HS-5 (cell line): ENCODE measurements at regions not wholly inside any gene's neighbourhood (a gene's known extent, or its start where the extent isn't known, plus 50 kb on each side); places are given as distances from the start of the nearest gene placed in this dataset.
A peak's percentile ranks its signal among the peaks of the same experiment; 100 is the strongest.
"Not testable (repeated sequence)": the region's sequence is repeated elsewhere in the genome, so short reads cannot be mapped to it uniquely, and the experiment has no call there.

Source experiments
- DNase-seq: peaks from one replicate; pipeline ENCODE4 v3.0.0-alpha.2; 2012; ENCODE audit warnings: low read depth

DNA sequence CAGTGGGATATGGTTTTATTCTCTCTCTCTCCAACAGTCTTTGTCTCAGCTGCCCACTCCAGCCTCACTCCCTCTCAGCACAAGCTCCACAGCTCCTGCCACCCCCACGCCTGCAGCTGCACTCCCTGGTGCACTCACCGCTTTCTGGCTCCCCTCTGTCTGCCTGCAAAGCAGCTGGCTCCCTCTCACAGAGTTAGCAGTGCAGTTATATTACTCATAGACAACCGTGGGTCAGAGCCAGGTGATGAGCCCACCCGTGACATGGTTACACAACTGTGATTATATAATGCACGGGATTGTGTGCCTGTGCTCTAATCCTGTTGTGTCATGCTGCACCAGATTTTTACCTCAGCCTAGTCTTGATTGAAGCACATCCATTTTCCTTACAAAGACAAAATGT, 276.9 kb upstream of the CHAC2 start:
- no peak for DNase-seq

DNA sequence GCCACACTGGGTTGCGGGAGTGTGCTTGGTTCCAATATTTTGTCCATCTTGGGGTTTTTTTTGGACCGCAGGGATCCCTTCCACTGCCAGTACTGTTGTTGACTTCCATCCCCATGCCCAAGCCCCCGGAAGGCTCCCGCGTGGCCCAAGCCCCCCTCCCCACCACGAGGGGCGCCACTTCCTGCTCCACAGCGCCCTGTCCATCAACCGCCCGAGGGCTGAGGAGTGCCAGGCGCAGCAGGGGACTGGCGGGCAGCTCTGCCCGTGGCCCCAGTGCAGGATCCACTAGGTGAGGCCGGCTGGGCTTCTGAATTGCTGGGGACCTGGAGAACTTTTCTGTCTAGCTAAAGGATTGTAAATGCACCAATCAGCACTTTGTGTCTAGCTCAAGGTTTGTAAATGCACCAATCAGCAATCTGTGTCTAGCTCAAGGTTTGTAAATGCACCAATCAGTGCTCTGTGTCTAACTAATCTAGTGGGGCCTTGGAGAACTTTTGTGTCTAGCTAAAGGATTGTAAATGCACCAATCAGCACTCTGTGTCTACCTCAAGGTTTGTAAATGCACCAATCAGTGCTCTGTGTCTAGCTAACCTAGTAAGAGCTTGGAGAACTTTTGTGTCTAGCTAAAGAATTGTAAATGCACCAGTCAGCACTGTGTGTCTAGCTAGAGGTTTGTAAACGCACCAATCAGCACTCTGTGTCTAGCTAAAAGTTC, 281.3 kb upstream of the CHAC2 start:
- not testable (repeated sequence) for DNase-seq

DNA sequence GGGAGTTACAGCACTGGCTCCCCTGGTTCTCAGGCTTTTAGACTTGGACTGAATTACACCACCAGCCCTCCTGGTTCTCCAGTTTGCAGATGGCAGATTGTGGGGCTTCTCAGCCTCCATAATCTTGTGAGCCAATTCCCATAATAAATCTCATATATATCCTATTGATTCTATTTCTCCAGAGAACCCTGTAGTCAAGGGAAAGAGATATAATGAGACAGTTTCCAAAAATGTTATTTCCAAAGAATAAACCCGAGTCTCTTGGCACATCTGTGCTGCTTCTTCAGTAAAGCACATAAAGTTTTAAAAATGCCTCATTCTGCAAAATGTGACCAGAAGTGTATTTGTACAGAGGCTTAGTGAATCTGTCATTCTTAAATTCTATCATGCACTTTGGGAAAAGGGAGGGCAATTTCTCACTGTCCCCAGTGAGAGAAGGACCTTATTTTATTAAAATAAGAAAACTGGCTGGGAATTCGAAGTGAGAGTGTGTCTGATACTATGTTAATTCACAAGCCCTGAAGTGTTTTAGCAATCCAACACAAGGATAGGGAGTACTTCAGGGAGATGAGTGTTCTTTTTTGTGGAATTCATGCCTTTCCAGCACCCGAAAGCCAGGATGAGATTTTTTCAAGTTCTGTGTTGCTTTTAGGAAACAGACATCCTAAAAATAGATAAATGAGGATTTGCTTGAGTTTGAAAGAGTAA, 282.4 kb upstream of the CHAC2 start:
- DNase-seq = no peak

DNA sequence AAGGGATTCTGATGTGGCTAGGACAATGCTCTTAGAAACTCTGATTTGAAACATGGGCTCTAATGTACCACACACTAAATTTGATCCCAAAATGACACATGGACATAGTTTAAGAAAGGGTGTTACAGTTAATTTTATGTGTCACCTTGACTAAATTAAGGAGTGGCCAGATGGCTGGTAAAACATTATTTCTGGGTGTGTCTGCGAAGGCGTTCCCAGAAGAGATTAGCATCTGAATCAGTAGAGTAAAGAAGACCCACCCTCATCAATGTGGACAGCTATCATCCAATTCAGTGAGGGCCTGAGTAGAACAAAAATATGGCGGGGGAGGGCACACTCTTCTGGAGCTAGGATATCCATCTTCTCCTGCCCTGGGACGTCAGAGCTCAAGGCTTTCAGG, 283.1 kb upstream of the CHAC2 start:
- no peak for DNase-seq

DNA sequence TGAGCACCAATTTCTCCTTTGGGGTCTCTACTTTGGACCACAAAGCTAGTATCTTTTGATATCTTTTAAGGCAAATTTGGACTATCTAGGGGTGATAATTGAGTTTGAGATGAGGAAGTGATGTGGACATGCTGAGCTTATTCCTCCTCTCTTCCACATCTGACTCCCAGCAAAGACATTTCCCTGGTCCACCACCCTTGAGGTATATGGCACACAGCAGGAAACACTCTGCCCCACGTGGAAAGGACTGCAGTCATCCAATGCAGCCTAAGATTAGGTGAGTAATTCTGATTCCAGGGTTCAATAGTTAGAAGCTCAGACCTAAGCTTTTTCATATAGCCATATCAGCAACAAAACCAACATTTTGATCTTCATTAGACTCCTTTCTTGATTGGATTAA, 290.1 kb upstream of the CHAC2 start:
- no peak for DNase-seq

DNA sequence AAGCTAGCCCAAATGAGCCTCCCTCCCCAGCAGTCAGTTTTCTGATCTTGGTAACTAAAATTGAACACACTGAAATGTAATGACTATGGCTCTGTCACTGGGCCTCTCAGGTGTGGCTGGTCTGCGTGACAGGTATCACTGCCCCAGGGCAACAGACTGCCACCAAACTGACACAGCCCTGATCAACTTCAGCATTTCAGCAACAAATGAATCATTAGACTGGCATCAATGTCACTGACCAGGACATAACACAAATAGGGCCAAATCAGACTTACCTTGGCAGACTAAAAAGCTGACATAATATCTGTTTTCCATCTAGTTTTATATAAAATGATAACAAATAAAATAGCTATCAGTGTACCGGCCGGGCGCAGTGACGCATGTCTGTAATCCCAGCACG, 290.8 kb upstream of the CHAC2 start:
- DNase-seq = no peak

DNA sequence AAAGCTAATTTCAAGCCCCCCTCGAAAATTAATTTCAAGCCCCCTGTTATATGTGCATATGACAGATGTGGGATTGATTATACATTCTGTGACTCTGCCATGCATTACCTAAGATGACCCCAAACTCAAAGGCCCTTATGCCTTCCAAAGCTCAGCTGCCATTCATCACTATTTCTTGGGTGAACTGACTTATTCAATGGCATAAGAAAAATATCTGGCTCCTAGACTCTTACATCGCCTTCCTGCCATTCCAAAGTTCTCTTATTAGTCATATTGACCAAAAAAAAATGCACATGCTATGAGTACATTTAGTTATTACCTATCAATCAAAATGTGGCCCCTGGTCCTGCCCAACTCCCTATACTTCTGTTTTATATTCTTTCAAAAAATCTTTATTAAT, 291.8 kb upstream of the CHAC2 start:
- DNase-seq = no peak

DNA sequence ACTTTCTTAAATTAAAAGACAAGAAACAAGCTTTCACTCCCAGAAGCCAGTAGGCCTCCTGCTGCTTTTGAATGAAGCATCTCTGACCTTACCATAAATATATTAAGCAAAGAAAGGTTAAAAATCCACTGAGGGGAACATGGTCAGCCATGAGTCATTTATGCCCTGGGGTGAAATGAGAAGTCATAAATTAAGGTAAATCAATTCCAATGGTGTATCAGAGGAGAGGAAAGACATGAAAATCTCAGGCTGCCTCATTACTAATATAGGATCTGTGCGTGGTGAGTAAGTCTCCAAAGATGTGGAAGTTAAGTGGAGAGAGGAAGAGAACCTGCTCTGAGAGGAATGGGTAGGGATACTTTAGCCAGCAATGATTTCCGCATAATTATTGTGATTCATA, 292.3 kb upstream of the CHAC2 start:
- peak; percentile 87 for DNase-seq

DNA sequence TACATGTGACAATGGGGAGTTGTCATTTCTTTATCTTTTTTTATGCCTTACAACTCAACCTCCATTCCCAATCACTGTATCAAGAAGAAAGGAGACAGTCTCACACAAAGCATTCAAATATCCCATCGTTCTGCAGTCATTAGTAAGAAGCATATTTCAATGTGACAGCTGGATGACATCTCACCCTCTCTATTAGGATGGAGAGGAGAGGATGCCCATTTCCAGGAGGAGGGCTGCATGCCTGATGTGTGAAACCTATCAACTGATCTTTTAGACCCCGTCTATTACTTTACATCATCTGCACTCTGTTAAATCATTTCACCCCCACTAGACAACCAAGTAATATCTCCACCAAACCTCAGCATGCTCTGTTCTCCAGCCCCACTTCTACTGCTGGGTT, 292.7 kb upstream of the CHAC2 start:
- DNase-seq = no peak

DNA sequence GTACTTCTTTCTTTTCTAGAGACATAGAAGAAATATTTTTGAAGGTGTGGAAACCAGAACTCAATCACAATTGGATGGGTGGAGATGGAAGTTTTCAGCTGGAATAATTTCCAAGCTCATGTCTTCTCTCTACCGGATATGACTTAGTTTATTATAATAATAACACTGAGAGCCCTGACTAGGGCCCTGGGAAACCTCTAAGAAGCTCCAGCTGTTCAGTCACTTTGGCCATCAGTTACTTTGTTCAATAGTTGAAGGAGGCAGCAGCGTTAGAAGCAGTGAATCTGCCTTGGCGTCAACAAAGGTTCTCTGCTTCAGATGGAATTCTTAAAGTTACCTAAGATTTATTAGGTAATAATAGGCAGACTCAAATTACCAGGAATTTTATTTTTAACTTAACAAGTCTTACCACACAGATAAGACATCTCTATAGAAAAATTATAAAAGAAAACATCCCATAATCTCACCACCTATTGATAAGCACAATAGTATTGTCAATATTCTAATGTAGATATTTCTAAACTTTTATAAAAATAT, 293.8 kb upstream of the CHAC2 start:
- no peak for DNase-seq

DNA sequence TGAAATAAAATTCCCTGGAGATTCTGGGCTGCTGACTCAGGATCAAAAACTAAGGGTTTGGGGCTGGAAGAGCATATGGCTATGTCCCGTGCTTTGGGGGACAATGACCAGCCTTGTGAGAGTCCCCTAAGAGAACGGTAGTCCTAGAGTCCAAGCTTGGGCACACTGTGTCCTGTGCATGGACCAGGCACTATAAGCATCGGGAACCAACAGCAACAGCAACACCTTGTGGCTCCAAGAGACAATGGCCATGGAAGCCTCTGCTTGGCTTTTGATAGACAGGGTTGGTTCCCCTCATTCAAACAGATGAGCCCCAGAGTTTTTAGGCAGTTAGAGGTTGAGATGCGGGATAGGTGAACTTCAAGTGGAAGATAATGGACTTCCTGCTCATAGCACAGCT, 294.4 kb upstream of the CHAC2 start:
- DNase-seq = no peak

DNA sequence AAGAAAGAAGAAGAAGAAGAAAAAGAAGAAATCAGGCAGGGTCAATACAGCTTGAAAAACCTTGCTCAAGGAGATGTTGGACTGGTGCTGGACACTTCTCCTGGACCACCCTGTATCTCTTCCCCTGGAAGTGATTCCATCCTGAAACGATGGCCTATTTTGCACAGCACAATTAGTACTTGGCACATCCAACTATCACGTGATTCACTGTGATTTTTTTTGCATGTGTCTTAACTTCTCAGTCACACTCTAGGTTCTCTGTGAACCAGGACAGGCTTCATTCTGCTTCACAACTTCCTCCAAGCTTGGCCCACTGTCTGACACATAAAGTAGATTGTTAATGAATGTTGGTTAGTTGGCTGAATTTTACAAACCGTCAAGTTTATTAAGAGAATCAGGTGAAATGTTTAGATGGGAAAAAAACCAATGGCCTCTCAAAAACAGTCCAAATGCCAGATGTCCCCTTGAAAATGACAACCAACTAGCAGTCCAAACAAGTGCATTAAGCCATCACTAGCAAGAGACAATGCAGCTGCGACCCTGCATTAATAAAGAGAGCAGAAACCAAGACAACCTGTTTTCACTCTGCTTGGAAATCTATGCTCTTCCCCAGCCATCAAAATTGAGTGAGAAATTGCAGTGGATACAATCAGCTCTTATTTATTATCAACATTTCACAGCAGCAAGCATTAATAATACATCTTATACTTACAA, 300.0 kb upstream of the CHAC2 start:
- DNase-seq = no peak

DNA sequence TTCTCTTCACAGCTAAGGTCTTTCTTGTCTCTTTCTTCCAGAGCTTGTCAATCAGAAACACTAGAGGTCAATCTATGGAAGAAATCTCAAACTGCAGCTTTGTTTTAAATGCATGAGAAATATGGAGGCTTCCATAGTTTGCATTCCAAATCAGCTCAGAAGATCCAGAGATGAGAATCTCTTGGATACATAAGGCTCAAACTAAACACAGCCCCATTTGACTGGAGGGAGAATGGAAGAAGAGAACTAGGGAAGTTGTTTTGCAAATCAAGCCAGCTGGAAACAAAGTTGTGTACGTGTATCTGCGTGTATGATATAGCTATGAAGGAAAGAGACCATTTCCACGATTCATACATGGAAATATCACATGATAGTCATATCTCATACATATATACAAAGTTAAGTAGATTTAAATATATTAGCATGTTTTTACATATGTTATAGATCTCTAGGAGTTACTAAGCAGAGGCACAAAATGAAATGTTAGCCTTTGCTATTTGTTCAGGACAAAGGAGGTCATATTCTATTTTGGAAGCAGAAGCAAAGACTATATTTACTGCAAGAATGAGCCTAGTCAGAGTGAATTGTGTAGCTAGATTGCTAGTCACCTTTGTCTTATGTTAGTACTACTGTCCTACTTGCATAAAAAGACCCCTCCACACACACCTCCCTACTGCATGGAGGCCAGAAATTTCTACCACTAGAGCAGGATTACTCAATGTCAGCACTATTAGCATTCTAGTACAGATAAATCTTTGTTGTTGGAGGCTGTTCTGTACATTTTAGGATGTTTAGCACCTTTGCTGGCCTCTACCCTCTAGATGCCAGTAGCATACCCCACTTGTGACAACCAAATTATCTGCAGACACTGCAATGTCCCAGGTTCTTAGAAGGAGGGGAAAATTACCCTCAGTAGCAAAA, 303.5 kb upstream of the CHAC2 start:
- DNase-seq = no peak

DNA sequence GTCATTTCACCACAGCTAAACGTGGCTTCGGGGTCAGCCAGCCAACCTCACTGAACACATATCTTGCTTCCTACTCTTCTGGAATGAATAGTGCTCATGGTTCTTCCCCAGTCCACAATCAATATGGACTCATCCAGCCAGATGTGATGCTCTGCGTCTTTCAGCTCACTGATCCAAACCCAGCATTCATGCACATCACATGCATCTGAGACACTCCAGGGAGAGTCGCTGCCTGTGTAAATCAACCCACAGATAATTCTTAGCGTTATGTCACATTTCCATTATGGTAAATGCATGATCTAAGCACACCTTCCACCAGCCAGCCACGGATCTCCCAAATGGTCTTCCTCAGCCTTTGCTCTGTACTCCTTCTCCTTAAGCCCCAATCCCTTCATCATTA, 306.7 kb upstream of the CHAC2 start:
- no peak for DNase-seq

DNA sequence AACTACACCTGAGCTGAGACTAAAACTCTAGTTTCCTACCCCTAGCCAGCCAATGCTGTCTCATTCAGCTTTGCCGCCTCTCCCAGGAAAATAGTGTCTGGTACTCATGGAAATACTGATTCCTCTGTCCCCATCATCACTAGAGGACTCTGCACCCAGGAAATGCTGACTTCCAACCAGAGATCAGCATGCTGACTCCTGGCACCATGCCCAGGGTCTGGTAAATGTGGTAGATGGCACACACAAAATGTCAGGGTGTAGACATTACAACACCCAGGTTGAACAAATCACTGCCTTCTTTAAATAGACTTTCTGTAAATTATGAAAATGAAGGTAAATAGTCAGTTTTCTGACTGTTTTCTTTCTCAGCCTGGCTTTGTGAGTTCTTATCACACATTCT, 307.3 kb upstream of the CHAC2 start:
- no peak for DNase-seq

DNA sequence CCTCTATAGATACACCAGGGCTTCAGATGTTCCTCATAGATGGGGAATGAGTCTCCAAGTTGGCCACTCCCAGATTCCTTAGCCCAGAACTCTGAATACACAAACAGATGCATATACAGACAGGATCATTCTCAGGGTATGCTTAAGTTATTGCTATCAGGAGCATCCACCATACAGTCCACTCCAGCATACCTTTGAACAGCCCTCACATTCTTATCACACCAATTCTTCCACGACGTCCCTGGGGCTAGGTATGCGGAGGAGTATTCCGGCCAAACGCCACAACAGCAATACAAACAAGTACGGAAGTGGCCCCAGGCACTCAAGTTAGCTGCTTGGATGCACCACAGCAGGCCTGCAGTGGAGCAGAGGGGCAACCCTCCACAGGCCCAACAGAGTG, 312.5 kb upstream of the CHAC2 start:
- DNase-seq = no peak

DNA sequence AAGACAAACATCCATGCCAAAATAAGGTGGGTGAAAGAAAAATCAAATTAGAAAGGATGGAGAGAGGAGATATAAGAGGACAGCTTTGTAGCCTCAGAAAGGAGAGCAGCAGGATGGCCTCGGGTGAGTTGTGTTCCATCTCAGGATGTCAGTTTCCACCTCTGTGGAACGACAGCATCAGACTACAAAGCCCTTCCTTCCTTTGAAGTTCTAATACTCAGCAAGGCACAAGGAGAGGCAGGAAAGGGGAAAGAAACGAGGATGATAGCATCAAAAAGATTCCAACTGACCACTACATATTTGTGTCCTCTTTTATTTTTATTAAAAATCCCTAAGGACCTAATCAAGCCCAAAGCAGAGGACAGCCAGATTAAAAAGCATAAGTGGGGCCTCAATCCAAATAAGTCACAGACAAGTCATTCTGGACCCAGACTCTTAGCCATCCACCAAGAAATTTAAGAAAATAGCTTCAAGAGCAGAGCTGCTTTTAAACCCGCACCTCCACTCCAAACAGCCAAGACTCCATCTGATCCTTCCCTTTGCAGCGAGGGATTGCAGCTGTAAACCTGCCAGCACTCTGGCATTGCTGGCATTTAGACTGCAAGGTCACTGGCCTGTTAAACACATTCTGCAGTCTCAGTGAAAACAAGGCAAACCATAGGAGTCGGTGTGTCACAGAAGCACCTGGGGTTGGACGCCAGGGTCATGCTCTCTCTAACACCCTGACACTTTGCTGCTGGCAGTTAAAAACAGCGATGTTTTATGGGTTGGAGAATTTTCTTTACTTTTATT, 314.5 kb upstream of the CHAC2 start:
- no peak for DNase-seq

DNA sequence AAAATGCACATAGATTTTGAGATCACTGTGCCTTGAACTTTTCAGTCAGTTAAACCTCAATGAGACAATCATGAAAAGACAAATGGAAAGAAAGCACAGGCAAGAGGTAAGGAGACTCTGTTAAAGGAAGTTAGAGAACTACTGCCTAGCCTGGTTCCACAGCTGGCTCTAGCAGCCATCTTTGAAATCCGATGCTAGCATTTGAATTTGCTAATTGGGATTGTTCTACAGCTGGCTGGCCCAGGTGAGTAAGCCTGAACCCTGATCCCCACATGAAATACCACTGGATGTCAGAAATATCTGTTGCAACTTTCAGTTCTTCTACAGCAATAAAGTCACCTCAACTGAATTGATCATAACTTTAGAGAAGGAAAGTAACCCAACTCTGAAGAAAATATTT, 315.2 kb upstream of the CHAC2 start:
- no peak for DNase-seq

DNA sequence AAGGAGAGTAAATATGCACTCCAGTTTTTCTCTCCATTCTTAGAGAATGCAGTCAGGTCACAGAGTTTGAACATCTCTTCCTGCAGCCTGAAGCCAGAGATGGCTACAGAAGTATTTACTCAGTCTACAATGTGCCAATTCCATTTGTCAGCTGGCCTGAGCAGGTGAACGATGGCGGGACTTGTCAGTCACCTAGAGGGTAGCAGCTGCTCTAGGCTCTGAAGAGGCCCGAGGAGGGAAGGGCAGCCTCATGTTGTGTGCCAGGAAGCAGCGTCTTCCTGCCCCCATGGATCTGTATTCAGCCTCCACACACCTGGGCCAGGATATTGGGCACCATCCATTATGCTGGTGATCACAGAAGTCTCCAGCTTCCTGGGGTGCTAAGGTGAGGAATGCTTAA, 316.7 kb upstream of the CHAC2 start:
- DNase-seq = no peak

DNA sequence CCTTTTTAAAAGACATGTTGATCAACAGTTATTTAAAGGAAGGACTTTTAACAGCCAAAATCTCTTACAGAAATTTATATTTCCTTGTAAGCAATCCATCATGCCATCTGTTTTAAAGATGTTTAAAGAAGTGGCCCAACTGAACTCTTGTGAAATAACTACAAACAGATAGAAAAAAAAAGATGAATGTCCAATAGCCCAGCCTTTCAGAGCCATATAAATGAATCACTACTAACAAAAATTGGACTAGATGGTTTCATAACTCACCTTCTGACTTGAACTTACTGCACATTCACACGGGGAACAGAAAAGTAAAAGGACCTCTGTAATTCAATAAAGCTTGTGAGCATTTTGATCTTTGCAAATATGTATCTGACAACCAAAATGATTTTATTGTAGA, 319.0 kb upstream of the CHAC2 start:
- peak; percentile 16 for DNase-seq

DNA sequence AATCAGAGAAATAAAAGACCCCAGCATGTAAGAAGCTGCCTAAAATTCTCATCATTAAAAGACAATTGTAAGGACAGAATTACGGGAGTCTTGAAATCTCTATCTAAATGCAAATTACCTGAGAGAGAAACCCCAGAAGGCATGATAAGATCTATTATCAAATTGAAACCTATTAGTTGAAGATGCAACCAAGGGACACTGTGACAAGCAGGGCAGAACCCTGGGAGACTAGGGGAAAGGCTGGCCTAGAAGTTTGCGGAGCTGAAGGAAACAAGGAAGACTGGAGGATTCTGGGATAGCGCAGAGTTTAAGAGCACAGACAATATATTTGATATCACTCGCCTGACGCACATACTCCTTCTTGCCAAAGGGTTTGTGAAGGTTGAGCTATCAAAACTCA, 319.5 kb upstream of the CHAC2 start:
- no peak for DNase-seq
